ENCODE measurements at regions not wholly inside any gene's neighbourhood (a gene's known extent, or its start where the extent isn't known, plus 50 kb on each side); places are given as distances from the start of the nearest gene placed in this dataset.

DNA sequence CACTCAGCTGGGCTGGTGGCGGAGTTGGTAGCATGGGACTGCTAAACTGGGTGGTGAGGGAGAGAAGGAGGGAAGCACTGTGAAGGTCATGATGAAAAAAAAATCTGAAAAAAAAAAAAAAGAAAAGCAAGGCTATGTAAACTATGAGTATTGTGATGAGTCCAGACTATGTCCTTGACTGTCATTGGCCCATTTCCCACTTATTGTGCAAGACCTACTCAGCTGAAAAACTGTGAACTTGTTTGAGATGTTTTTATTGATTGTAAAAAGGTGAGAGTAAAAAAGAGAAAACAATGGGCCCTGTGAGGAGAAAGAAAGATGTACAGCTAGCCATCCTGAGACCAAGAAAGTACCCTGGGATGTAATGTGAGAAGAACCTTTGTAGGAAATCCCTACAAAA lies 798.4 kb upstream of the TENM4 start (continued):
- TF ChIP-seq TEAD4 (IDR thresholded peaks at IDR 0.05; ENCODE audit: low read depth, low read length) (no peak), HDAC2 (IDR thresholded peaks at IDR 0.05; ENCODE audit: borderline replicate concordance in 1 of 2, low read depth in 2 of 2, low read length in 2 of 2) (no peak), RXRA (IDR thresholded peaks at IDR 0.05; ENCODE audit: insufficient read depth, low read depth, low read length) (no peak), RFX5 (IDR thresholded peaks at IDR 0.05; ENCODE audit: borderline replicate concordance, low read depth, low read length) (no peak)

All from H1 (cell line).